ENCODE measurements at regions not wholly inside any gene's neighbourhood (a gene's known extent, or its start where the extent isn't known, plus 50 kb on each side); places are given as distances from the start of the nearest gene placed in this dataset.
"Not testable (repeated sequence)": the region's sequence is repeated elsewhere in the genome, so short reads cannot be mapped to it uniquely, and the experiment has no call there.

- intact Hi-C loops (cut with DNase I; ENCODE audit: low total_unique reads), result no loop called here
- Histone ChIP-seq H3K4me3 (no peak overlapping the region), H3K4me1 (peaks cover 0 to 20% (median 2%) of the 10 kb centered on the region in 4 donors), H3K36me3 (no peaks in the 10 kb centered on the region), H3K9me3 (no peaks in the 10 kb centered on the region), H3K27ac (peak overlapping the region in 2 of 5 donors; percentile 17 to 21), H3K27me3 (no peaks in the 10 kb centered on the region)
- TF ChIP-seq EP300 (IDR thresholded peaks at IDR 0.05), result no peak
- no peak for TF ChIP-seq POLR2AphosphoS5 (IDR thresholded peaks at IDR 0.05)
- TF ChIP-seq POLR2A (IDR thresholded peaks at IDR 0.05), result no peak
- no peak for TF ChIP-seq CTCF (IDR thresholded peaks at IDR 0.05)
- 92 to 99% (median 95%) methylated on average over 10 of the region's 10 CpGs for WGBS, 5 donors
- DNase-seq, result no peak
Observed at GRCh38 chr6:63460971-63461370, 111.3 kb upstream of the LOC128125822 start.

GRCh38 chr6:63464060-63464459 is 108.2 kb upstream of the LOC128125822 start:
- Histone ChIP-seq H3K36me3 (no peaks in the 10 kb centered on the region), H3K27me3 (no peaks in the 10 kb centered on the region), H3K9me3 (no peaks in the 10 kb centered on the region), H3K4me3 (no peak overlapping the region), H3K27ac (no peak overlapping the region), H3K4me1 (no peaks in the 10 kb centered on the region)
- intact Hi-C loops (cut with DNase I; ENCODE audit: low total_unique reads), result no loop called here
- DNase-seq, result no peak
- TF ChIP-seq POLR2AphosphoS5 (IDR thresholded peaks at IDR 0.05) (no peak), POLR2A (IDR thresholded peaks at IDR 0.05) (no peak), EP300 (IDR thresholded peaks at IDR 0.05) (no peak), CTCF (IDR thresholded peaks at IDR 0.05) (no peak)

GRCh38 chr6:63465750-63466149 is 106.5 kb upstream of the LOC128125822 start:
- intact Hi-C loops (cut with DNase I; ENCODE audit: low total_unique reads), result no loop called here
- Histone ChIP-seq H3K4me3 (no peak overlapping the region), H3K4me1 (no peaks in the 10 kb centered on the region), H3K27me3 (no peaks in the 10 kb centered on the region), H3K36me3 (no peaks in the 10 kb centered on the region), H3K9me3 (no peaks in the 10 kb centered on the region), H3K27ac (no peak overlapping the region)
- TF ChIP-seq EP300 (IDR thresholded peaks at IDR 0.05), result no peak
- TF ChIP-seq CTCF (IDR thresholded peaks at IDR 0.05), result no peak
- no peak for TF ChIP-seq POLR2AphosphoS5 (IDR thresholded peaks at IDR 0.05)
- TF ChIP-seq POLR2A (IDR thresholded peaks at IDR 0.05), result no peak
- WGBS, 5 donors, result 80 to 88% (median 87%) methylated on average over 2 of the region's 2 CpGs
- no peak for DNase-seq

- H3K9me3 ChIP-seq, result no peaks in the 10 kb centered on the region
- H3K4me1 ChIP-seq, result no peaks in the 10 kb centered on the region
- H3K27ac ChIP-seq, result no peak overlapping the region
- H3K4me3 ChIP-seq, result no peak overlapping the region
- intact Hi-C loops (cut with DNase I; ENCODE audit: low total_unique reads), result no loop called here
- no peaks in the 10 kb centered on the region for H3K27me3 ChIP-seq
- TF ChIP-seq POLR2A (IDR thresholded peaks at IDR 0.05), result no peak
- no peak for TF ChIP-seq EP300 (IDR thresholded peaks at IDR 0.05)
- no peak for TF ChIP-seq POLR2AphosphoS5 (IDR thresholded peaks at IDR 0.05)
- WGBS, 5 donors, result 83 to 97% (median 92%) methylated on average over 1 of the region's 1 CpG
- no peak for DNase-seq
- H3K36me3 ChIP-seq, result no peaks in the 10 kb centered on the region
Observed at GRCh38 chr6:63466242-63466733, 106.0 kb upstream of the LOC128125822 start.

- WGBS, 5 donors, result 76 to 83% (median 82%) methylated on average over 10 of the region's 10 CpGs
- TF ChIP-seq CTCF (IDR thresholded peaks at IDR 0.05), result no peak
- no peak for TF ChIP-seq POLR2A (IDR thresholded peaks at IDR 0.05)
- no peak for TF ChIP-seq POLR2AphosphoS5 (IDR thresholded peaks at IDR 0.05)
- TF ChIP-seq EP300 (IDR thresholded peaks at IDR 0.05), result no peak
- no peaks in the 10 kb centered on the region for H3K4me1 ChIP-seq
- H3K27ac ChIP-seq, result no peak overlapping the region
- H3K36me3 ChIP-seq, result no peaks in the 10 kb centered on the region
- DNase-seq, result no peak
- no peaks in the 10 kb centered on the region for H3K9me3 ChIP-seq
- H3K27me3 ChIP-seq, result no peaks in the 10 kb centered on the region
- no peak overlapping the region for H3K4me3 ChIP-seq
- intact Hi-C loops (cut with DNase I; ENCODE audit: low total_unique reads), result no loop called here
Observed at GRCh38 chr6:63467247-63467954, 104.9 kb upstream of the LOC128125822 start.

GRCh38 chr6:63471145-63471544 is 101.1 kb upstream of the LOC128125822 start:
- H3K4me3 ChIP-seq; H3K9me3 ChIP-seq; H3K27ac ChIP-seq; H3K36me3 ChIP-seq; intact Hi-C loops (cut with DNase I; ENCODE audit: low total_unique reads); H3K27me3 ChIP-seq; DNase-seq; H3K4me1 ChIP-seq: not testable (repeated sequence)
- 89 to 94% (median 91%) methylated on average over 2 of the region's 2 CpGs for WGBS, 5 donors

Data from stomach (tissue), 8 donors.